GM18909 (cell line): ENCODE measurements at regions not wholly inside any gene's neighbourhood (a gene's known extent, or its start where the extent isn't known, plus 50 kb on each side); places are given as distances from the start of the nearest gene placed in this dataset.
A peak's percentile ranks its signal among the peaks of the same experiment; 100 is the strongest.
"Not testable (repeated sequence)": the region's sequence is repeated elsewhere in the genome, so short reads cannot be mapped to it uniquely, and the experiment has no call there.

ENCODE experiments used
- ATAC-seq: cut with Tn5 transposase; IDR thresholded peaks from one replicate; pipeline ENCODE4 v1.9.1; 2021; ENCODE audit warnings: mild to moderate bottlenecking; ENCODE audit not compliant: unreplicated experiment, poor library complexity

DNA sequence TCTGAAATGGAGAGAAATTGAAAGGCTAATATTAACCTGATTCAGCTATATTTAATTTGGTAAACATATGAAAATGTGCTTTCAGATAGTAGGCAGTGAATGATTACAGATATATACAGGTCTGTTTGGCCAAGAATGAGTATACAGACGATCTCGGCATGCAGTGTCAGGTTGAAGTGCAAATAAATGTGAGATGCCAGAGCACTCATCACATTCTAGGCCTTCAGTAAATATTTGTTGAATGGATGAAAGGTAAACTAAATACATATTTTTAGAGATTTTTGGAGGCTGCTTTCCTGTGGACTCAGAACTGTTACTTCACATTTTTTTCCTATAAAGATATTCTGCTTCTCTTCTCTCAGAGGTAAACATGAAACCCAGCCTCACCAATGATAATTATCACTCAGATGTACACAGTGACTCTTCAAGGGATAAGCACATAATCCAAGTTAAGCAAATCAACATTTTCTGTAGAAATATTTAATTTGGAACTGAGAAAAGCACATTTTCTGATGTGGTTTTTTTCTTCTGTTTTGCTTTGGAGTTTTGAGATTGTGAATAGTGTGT lies 702.9 kb downstream of the BRINP3 start:
- ATAC-seq: no peak

- ATAC-seq: no peak
Measured at GRCh38 chr1:189775343-189775742, 702.3 kb downstream of the BRINP3 start.

DNA sequence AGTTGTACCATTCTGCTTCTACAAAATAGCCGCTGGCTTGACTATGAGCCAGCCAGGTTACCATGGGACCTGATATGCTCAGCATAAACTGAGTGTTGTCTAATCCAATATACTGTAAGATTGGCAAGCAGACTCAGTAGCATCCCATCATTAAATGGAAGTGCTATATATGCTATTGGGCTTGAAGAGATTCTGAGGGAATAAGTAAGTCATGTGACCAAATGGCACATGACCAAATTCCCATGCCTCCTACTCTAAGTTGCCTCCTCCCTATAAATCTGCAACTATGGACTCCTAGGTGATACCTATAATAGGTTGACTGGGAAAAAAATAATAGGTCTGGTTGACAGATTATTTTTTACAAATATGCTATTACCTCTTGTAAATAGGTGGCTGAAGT lies 698.6 kb downstream of the BRINP3 start:
- no peak for ATAC-seq

GRCh38 chr1:189782295-189782694 lies 695.4 kb downstream of the BRINP3 start:
- ATAC-seq: no peak

DNA sequence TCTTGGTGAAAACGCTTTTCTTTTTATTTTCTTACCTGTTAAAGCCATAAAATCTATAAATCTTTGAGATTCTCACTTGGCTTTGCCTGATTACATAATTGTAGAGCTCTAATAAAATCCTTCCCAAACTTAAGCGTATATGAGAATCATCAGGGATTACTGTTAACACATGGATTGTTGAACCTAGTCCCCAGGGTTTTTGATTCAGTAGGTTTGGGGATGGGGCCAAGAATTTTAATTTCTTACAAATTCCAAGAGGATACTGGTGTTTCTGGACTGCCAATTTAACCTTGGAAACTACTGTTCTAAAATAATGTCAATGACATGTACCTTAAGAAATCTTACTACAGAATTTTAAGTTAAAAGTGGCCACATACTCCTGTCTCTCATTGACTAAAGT lies 694.2 kb downstream of the BRINP3 start:
- ATAC-seq: no peak

GRCh38 chr1:189786761-189787160 lies 690.9 kb downstream of the BRINP3 start:
- ATAC-seq: no peak

- no peak for ATAC-seq
Measured at GRCh38 chr1:189787201-189787600, 690.5 kb downstream of the BRINP3 start.

DNA sequence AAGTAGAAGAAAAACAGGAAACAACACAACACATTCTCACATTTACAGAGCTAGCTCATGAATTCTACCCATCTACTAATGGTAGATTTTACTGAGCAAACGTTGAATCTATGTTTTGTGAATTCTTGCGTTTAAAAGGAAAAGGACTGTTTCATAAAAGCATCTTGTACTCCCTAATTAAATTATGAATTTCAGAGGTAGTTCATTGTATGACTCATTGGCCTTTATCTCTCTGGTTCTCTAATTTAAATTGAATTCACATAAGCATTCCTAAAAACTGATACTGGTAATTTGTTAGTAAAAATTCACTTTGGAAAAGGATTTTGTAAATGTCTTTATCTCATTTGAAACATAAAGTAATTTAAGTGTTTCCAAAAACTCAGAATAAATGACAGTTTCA lies 687.3 kb downstream of the BRINP3 start:
- no peak for ATAC-seq

DNA sequence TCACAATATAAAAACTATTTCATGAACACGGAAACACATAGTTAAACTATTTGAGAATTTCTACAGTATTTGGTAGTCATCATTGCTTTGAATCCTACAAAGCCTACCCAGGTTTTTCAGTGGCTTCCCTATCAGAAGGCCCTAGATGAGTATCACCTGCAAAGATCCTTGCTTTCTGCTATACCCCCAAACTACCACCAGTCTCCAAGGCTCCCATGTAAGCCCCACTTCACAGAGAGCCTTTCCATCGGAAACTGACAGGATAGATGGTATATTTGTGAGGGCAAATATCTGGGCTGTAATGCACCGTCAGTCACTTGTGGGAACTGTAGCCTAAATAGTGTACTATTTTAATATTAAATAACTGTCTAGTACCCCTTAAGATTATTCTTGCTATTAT lies 674.3 kb downstream of the BRINP3 start:
- no peak for ATAC-seq

- no peak for ATAC-seq
Measured at GRCh38 chr1:189804352-189804751, 673.3 kb downstream of the BRINP3 start.

GRCh38 chr1:189805735-189806134 lies 671.9 kb downstream of the BRINP3 start:
- ATAC-seq: no peak

- ATAC-seq: not testable (repeated sequence)
Measured at GRCh38 chr1:189810639-189811038, 667.0 kb downstream of the BRINP3 start.

- ATAC-seq: no peak
Measured at GRCh38 chr1:189811960-189812359, 665.7 kb downstream of the BRINP3 start.

DNA sequence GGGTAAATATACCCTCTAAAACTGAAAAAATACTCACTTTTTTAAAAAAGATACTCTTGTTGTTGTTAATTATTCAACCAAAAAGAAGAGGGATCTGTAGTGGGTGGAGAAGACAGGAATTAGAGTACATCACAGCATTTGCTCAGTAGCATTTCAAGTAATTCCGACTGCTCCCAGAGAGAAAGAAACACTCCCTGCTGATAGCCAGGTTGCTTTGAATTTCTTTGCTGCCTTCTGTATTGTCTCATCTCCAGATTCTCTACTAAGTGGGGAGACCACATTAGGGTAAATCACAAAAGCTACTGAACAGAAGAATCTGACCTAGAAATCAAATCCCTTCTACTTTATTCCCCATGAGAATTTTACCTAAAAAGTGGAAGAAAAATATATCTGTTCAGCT lies 661.1 kb downstream of the BRINP3 start:
- ATAC-seq: no peak

GRCh38 chr1:189819751-189820150 lies 657.9 kb downstream of the BRINP3 start:
- no peak for ATAC-seq

DNA sequence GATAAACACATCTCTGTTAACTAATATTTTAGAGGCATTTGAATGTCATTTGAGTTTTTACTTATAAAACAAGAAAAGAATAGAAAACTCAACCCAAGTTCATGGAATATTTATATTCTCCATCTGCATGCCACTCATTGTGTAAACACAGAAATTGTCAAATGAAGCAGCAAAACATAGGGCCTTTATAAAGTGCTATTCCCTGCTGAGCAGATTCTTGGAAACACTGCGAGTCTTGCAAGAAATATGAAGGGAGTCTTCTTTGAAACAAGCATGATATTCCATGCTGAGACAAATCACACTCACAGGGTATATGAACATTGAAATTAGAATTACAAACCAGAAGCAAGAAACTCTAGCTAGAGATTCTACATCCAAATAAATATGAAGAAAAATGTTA lies 655.8 kb downstream of the BRINP3 start:
- no peak for ATAC-seq

GRCh38 chr1:189834813-189835212 lies 642.9 kb downstream of the BRINP3 start:
- no peak for ATAC-seq

DNA sequence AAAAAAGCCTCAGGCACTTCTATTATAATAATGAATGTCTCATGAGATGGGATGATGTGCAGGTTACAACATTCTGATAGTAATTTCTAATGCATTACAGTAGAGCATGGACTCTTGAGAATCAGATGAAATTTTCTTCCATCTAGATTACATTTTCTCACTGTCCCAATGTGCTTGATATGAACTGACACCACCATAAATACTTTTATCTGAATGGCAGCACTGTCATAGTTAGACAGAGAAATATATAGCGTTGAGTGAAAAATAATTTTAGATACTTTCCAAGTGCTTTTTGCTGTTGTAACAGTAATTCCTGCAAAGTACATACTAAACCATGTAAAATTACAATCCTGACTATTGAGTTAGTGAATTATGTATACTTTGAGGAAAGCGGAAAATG lies 630.1 kb downstream of the BRINP3 start:
- no peak for ATAC-seq

DNA sequence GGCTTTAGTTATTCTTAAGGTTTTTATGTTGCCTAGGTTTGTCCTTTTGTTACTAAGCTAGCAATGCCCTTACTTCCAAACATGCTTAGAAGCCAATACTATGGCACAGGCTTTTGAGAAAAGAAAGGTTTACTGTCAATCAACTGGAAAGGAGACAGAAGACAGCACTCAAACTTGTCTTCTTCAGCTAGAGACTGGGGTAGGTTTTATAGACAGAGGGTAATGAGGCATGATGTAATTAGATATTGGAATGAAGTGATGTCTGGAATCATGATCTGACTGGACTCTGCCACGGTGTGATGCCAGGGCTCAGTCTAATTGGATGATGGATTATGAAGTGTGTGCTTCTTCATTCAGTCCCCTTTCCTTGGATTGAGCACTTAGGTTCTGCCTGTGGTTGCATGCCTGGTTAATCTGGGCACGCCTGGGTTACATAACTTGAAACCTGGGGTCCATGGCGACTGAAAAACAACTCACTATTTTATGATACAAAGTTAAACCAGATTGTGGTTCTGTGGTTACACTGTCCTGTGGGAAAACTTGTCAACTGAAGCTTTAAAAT lies 625.8 kb downstream of the BRINP3 start:
- no peak for ATAC-seq

DNA sequence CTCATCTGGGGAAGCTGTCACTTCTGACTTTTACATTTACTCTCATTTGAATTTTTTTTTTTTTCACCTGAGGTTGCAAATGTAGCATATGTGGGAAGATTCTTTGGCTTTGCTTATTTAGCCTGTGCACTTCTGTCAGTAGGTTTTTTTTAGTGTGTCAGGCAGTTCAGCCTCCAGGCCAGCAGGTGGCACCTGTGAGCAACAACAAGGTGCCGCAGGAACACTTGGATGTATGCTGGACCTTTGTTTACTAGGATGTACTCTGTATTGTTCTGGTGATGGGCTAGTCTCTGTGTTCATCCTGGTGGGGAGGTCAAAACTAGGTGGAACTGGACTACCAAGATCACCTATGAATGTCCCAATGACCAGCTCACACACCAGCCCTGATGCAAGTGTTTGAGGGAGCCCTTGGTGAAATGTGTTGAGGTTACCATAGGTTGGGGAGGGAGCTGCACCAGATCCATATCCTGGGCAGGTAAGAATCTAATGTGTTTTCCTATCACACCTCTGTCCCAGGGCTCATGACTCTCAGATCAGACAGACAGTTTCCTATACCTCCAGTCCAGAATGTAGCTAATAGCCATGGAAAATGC lies 618.2 kb downstream of the BRINP3 start:
- peak; percentile 68 for ATAC-seq

GRCh38 chr1:189866606-189867005 lies 611.1 kb downstream of the BRINP3 start:
- no peak for ATAC-seq

DNA sequence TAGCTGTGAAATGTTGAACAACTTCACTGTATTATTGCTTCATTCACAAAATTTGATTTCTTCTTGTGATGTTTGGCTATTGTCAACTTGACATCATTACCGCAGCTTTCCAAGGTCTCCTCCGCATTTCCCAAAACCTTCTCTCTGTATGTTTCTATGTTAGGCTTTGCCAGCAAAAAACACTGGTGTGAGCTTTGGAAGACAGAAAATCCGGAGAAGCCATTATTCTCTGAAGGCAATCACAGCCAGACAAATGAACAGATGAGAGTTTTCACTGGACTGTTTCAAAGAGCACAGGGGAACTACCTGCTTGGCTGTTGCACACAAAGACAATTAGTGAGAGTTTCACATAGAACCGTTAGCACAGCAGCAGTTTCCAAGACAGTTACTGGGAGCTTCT lies 609.6 kb downstream of the BRINP3 start:
- ATAC-seq: no peak
